ENCODE measurements at regions not wholly inside any gene's neighbourhood (a gene's known extent, or its start where the extent isn't known, plus 50 kb on each side); places are given as distances from the start of the nearest gene placed in this dataset.
A peak's percentile ranks its signal among the peaks of the same experiment; 100 is the strongest.
"Not testable (repeated sequence)": the region's sequence is repeated elsewhere in the genome, so short reads cannot be mapped to it uniquely, and the experiment has no call there.

GRCh38 chrX:27404366-27404765 lies 58.8 kb downstream of the PPP4R3C start:
- no peak for DNase-seq

- DNase-seq = no peak
These were observed 64.0 kb downstream of the PPP4R3C start for GRCh38 chrX:27399146-27399456.

- no peak for DNase-seq
These were observed 71.5 kb downstream of the PPP4R3C start for GRCh38 chrX:27391623-27392022.

- no peak for DNase-seq
These were observed 81.7 kb downstream of the PPP4R3C start for GRCh38 chrX:27381419-27381818.

GRCh38 chrX:27380163-27380845 lies 82.8 kb downstream of the PPP4R3C start:
- DNase-seq = no peak

GRCh38 chrX:27354021-27354420 lies 109.1 kb downstream of the PPP4R3C start:
- DNase-seq = no peak

GRCh38 chrX:27350476-27350875 lies 112.7 kb downstream of the PPP4R3C start:
- no peak for DNase-seq

GRCh38 chrX:27336466-27337091 lies 126.6 kb downstream of the PPP4R3C start:
- no peak for DNase-seq

- DNase-seq = no peak
These were observed 141.5 kb downstream of the PPP4R3C start for GRCh38 chrX:27321632-27322031.

- no peak for DNase-seq
These were observed 153.7 kb downstream of the PPP4R3C start for GRCh38 chrX:27309406-27309805.

- no peak for DNase-seq
These were observed 155.6 kb downstream of the PPP4R3C start for GRCh38 chrX:27307546-27307945.

GRCh38 chrX:27292552-27292951 lies 170.6 kb downstream of the PPP4R3C start:
- not testable (repeated sequence) for DNase-seq

- no peak for DNase-seq
These were observed 186.4 kb downstream of the PPP4R3C start for GRCh38 chrX:27276751-27277150.

- DNase-seq = peak; percentile 13
These were observed 208.5 kb downstream of the PPP4R3C start for GRCh38 chrX:27254656-27255055.

- DNase-seq = no peak
These were observed 211.8 kb downstream of the PPP4R3C start for GRCh38 chrX:27251369-27251768.

- DNase-seq = no peak
These were observed 220.6 kb downstream of the PPP4R3C start for GRCh38 chrX:27242581-27242980.

GRCh38 chrX:27241981-27242380 lies 221.2 kb downstream of the PPP4R3C start:
- DNase-seq = no peak

GRCh38 chrX:27240042-27240441 lies 223.1 kb downstream of the PPP4R3C start:
- DNase-seq = not testable (repeated sequence)

GRCh38 chrX:27236681-27237080 lies 226.5 kb downstream of the PPP4R3C start:
- DNase-seq = no peak

GRCh38 chrX:27229721-27230120 lies 233.4 kb downstream of the PPP4R3C start:
- DNase-seq = no peak

GRCh38 chrX:27222661-27223060 lies 240.5 kb downstream of the PPP4R3C start:
- DNase-seq = no peak

GRCh38 chrX:27186671-27187070 lies 276.5 kb downstream of the PPP4R3C start:
- no peak for DNase-seq

GRCh38 chrX:27163236-27163635 lies 299.9 kb downstream of the PPP4R3C start:
- no peak for DNase-seq

- DNase-seq = no peak
These were observed 300.6 kb downstream of the PPP4R3C start for GRCh38 chrX:27162496-27162895.

GRCh38 chrX:27156921-27157320 lies 306.2 kb downstream of the PPP4R3C start:
- not testable (repeated sequence) for DNase-seq

Measured in SIG-M5 (cell line).